HEK293 (cell line): ENCODE measurements at regions not wholly inside any gene's neighbourhood (a gene's known extent, or its start where the extent isn't known, plus 50 kb on each side); places are given as distances from the start of the nearest gene placed in this dataset.

Experiments
- CTCF ChIP-seq: fragments of 450-650 bp; formaldehyde crosslinking; IDR thresholded peaks from 2 replicates; pipeline ENCODE4 v1.5.1; 2016; ENCODE audit warnings: missing biosample characterization, missing genetic modification characterization
- HIC1 ChIP-seq: fragments of 450-650 bp; formaldehyde crosslinking; IDR thresholded peaks from 2 replicates; pipeline ENCODE4 v1.5.1; 2016; ENCODE audit warnings: missing biosample characterization, missing genetic modification characterization
- ZNF658 ChIP-seq: fragments of 450-650 bp; formaldehyde crosslinking; IDR thresholded peaks from 2 replicates; pipeline ENCODE4; 2016; ENCODE audit warnings: missing biosample characterization, missing genetic modification characterization

- TF ChIP-seq ZNF658 (tag by site-specific recombination) = no peak
- no peak for TF ChIP-seq CTCF (tag by site-specific recombination)
- TF ChIP-seq HIC1 (tag by site-specific recombination) = no peak
Measured at GRCh38 chr10:125392609-125393008, 232.2 kb upstream of the CTBP2 start.
